GM21526 (cell line): ENCODE measurements at regions not wholly inside any gene's neighbourhood (a gene's known extent, or its start where the extent isn't known, plus 50 kb on each side); places are given as distances from the start of the nearest gene placed in this dataset.
"Not testable (repeated sequence)": the region's sequence is repeated elsewhere in the genome, so short reads cannot be mapped to it uniquely, and the experiment has no call there.

Experiments used
- ATAC-seq: cut with Tn5 transposase; IDR thresholded peaks from one replicate; pipeline ENCODE4 v1.9.1; 2021; ENCODE audit warnings: moderate library complexity; ENCODE audit not compliant: unreplicated experiment, low FRiP score

DNA sequence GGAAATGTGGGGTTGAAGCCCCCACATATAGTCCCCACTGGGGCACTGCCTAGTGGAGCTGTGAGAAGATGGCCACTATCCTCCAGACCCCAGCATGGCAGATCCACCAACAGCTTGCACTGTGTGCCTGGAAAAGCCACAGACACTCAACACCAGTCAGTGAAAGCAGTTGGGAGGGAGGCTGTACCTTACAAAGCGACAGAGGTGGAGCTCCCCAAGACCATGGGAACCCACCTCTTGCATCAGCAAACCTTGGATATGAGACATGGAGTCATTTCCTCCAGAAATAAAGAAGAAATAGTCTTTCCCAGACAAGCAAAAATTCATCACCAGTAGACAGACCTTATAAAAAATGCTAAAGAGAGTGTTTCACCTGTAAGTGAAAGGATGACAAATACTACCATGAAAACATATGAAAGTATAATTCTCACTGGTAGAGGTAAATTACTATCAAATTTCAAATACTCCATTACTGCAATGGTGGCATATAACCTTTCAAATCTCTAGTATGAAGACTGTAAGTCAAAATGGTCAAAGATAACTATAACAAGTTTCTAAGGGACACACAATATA, 152.6 kb upstream of the EPHA4 start:
- no peak for ATAC-seq

DNA sequence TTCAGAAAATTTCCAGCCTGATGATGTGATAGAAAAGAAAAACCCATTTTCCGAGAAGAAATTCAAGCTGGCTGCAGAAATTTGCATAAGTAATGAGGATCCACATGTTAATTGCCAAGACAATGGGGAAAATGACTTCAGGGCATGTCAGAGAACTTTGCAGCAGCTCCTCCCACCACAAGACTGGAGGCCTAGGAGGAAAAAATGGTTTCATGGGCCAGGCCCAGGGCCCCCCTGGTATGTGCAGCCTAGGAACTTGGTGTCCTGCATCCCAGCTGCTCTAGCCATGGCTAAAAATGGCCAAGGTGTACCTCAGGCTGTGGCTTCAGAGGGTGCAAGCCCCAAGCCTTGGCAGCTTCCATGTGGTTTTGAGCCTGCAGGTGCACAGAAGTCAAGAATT, 152.0 kb upstream of the EPHA4 start:
- ATAC-seq = not testable (repeated sequence)

DNA sequence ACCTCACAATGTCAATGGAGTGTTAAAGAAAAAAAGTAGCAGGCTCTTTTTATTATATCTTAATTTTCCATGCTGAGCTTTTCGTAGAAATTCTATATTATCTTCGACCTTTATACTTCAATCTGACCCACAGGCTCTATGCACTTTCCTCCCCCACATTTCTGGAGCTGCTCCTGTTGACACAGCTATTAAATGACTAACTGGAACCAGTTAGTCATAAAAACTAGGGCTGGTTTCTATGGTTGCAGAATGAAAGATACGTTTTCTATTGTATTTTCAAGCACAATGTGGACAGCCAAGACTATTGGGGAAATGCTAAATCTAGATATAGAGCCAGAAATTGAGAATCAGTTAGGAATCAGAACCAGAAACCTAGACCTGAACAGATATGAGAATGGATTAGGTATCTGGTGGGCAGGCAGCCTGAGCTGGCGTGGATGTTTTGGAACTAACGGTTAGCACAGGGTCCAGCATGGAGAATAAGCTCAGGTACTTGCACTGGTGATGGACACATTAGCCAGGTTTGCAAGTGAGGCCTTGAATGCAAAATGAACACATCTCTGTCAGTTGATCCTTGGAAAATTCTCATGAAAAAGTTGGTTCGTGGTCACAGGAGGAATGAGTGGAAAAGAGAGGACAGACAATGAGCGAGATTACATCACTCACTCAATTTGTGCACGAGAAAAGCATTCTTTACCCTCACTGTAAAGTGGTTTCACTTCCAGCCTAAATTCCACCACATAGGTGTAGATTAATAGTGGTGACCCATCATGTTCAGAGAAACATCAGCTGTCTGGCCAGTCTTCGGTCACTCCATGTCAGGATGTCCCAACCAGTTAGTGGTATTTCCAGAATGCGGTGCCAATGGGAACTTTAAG, 144.6 kb upstream of the EPHA4 start:
- no peak for ATAC-seq

DNA sequence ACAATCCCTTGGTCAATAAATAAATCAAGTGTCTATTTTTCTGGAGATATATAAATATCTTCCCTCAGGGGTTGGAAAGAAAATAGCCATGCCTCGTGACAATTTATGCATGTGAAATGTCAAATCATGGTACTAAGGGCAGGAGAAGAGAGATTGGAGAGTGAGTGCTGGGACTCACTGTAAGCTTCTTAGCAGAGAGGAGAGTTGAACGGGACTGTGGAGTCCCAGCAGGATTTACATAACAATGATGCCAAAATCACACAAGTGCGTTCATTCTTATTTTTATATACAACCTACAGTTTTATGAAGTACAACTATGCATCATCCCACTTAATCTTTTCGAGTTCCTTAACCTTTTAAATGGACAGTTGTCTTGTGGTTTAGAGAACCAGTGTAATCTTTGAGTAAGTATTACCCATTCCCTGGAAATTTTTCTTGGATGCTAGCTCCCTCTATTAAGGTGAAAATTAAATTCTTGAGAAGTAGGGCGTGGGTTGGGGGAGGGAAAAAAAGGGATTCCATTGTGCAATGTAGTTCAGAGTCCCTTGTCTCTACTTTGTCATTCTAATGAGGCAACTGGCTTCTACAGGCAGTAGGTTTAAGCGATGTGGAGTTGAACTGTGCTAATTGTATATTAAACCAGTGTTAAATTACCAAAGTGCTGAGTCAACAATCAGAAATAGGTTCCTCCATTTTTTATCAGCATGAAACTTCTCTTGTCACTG, 143.6 kb upstream of the EPHA4 start:
- no peak for ATAC-seq

DNA sequence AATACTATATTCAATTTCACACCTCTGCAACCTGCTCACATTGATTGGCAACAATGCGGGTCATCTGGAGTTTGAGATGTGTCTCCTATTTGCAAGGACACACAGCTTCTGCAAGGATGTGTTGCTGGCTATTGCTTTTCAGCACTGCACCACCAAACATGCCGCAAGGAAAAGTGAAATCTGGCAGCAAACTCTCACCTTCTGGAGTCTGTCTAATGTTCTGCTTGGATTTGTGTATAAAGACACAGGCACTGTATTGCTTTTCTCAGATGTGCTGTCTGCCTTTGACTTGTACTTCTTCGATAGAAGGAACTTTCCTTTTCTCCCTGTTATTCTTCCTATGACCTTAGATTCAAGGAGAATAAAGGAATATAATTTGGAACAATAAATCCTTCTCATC, 138.6 kb upstream of the EPHA4 start:
- ATAC-seq = no peak

DNA sequence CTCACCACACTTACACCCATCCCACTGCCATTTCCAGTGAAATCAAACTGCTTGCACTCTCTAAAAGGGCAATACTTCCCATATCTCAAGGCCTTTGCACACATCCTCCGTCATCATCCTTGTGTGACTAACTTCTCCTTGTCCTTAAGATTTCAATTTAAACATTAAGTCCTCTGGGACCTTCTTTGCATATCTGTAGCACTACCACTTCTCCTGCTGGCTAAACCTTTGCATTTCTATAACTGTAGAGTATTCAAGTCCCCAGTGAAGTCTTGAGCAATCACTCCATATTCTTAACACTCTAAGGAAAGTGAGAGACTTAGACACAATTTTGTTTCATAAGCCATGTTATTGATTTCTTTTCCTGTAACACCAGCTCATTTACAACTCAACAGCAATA, 136.8 kb upstream of the EPHA4 start:
- ATAC-seq = no peak

DNA sequence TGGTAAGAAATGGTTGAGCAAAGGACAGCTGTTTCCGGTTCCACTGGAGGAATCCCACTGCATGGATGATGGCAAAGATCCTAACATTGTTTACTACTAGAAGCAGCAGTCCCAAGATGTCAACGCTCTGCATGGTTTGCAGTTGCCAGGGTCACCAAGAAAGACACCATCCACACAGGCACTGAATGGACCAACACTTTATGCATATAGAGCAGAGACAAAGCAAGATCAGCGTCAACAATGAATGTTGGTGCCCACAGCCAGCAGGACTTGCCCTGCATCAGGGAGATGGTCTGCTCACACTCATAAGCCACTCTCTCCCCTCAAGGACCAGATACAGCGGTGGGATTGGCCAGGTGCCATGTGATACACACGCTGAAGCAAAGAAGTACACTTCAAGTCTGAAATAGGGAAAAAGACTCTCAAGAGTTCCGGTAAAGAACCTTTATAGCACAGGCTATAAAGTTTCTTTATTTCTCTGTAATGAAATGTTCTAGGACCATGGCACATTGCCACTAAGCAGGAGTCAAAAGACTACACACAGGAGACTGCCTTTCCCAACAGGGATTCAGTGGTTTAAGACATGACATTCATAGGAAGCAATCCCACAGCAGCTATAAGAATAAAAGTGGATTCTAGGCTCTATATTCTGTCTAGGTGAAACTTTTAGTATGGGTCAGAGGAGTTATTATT, 133.2 kb upstream of the EPHA4 start:
- ATAC-seq = no peak

DNA sequence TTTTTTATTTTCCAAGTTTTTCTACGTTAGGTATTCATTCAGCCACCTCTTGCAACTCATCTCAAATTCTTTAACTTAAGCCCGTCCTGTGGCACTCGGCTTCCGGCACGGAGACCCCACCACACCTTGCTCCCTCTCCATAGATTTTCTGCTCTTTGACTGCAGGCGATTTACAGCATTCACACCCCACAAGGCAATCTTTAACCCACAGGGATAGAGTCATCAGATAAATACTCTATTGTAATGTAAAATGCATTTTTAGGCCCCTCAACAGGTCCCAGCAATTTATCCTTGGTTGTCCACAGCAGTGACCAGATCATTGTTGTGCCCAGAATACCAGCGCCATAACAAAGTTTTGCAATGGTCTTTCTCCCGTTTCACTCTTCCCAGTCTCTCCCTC, 132.3 kb upstream of the EPHA4 start:
- no peak for ATAC-seq

DNA sequence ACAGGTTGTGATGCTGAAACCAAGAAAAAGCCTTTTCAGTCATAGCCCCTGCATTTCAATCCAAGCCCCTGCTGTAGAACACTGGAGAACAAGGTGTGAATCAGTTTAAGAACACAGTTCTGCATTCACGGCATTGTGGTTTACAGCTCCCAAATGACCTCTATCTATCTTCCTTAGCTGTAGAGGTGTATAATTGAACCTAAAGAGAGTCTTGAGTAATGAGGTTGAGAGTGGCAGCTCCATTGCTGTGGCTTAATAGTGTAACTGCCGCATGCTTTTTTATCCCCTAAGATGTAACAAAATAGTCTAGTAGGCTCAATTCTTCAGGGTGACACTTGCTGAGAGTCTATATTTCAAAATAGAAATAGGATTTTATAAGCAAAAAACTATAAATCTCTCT, 121.3 kb upstream of the EPHA4 start:
- no peak for ATAC-seq

DNA sequence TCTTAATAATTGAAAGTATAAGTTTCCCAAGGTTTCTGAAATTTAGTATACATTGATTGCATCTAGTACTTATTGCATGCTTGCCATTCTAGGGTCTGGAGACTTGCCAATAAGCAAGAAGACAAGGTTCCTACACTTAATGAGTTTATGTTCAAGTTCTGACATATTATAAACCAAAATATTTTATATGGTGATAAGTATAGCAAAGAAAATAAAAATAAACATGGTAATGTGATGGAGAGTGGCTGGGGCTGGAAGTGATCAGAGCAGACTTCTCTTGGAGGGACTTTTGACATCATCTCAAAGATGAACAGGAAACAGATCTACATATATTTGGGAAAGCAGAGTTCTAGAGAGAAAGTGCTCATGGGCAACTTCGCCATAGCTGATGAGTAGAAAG, 119.5 kb upstream of the EPHA4 start:
- no peak for ATAC-seq

DNA sequence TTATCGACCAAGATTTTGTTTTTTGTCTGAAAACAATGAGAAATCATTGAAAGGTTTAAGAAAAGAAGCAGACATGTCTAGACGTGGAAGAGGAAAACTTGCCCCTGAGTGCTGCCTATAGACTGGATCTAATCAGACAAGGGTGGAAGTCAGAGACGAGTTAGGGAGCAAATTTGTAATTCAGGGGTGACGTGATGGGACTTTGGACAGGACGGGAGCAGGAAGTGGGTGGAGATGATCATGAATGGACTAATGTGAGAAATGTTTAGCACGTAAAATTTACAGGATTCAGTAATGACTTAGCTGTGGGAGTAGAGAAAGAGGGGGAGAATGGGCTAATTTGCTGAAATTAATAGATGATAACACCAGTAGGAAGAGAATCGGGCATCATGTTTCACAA, 117.0 kb upstream of the EPHA4 start:
- ATAC-seq = no peak

DNA sequence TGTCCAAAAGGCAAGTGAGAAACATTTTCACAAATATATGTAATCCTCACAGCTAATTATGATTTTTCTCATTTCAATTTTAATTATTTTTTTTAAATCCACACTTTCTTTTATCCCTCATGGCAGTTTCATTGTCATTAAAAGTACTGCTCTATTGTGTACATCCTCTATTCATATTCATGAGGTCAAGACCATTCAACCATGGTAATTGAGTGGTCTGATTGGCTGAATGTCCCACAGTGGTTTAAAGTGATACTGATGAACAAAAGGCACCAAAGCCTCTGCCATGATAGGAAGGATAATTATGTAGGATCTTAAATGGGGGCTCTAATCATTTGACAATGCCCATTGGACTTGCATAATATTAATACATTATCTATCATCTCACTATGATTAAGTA, 108.4 kb upstream of the EPHA4 start:
- ATAC-seq = no peak

DNA sequence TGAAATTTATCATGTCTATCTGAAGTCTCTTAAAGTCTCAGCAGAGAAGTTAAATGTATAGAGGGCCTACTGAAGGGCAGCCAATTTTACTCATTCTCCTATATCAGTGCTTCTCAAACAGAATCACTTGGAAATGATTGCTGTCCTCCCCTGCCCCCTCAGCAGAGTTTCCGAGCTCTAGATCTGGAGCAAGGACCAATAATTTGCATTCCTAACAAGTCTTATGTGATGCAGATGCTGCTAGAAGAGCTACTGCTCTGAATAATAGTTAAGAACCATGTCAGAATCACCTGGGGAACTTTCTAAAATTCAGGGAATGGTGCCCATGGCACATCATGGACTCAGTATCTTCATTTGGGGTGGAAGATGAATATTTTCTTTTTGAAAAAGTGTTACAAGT, 105.6 kb upstream of the EPHA4 start:
- ATAC-seq = no peak

DNA sequence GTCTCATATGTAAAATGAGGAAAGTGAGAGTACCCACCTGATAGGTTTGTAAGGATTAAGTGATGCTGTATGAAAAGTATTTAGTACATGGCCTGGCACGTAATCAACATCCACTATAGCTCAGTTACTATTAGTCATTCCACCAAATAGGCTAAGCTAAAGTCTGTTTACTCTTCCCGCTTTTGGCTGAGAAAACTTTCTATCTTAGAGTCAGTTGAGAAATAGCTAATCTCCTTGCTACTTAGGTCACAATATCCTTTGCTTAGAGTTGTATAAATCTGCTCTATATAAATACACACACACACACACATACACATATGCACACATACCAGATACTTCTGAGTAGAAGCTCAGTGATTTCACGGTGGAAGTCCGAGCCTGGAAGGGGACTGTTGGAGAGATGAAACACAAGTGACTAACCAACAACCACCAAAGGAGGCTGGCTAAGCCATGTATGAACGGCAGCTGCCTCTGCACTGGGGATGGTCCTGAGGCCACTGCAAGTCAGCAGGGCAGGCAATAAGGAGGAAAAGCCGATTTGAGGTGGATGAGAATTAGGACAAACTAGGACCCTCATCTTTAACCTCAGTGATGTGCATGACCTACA, 104.6 kb upstream of the EPHA4 start:
- ATAC-seq = no peak

DNA sequence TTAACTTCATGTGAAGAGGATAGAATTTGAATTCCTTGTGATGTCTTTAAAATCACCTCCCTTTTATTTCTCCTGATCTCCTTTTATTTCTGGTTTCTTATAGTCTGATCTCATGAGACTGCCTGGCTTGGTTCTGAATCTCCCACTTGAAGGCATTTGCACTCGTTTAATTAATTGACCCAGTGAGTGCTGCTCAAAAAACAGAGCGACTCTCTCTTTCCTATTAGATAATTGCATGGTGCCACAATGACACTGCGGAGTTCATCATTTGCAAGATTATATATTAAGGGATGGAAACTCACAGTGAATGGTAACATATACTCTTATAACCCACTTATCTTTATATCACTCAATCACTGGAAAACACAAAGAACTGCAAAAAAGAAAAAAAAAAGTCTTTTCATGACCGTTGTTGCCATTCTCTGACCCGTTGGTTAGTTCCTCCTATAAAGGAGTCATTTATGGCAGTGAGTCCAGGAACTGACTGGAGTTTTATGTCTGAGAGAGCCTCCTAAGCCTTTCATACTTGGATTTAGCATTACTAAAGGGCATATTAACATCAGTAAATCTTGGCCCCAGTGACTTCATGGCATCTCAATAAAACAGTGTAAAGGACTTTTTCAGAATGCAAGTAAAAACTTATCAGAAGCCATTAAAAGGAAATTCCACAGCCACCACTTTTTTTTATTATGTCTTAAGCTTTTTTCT, 103.3 kb upstream of the EPHA4 start:
- no peak for ATAC-seq

DNA sequence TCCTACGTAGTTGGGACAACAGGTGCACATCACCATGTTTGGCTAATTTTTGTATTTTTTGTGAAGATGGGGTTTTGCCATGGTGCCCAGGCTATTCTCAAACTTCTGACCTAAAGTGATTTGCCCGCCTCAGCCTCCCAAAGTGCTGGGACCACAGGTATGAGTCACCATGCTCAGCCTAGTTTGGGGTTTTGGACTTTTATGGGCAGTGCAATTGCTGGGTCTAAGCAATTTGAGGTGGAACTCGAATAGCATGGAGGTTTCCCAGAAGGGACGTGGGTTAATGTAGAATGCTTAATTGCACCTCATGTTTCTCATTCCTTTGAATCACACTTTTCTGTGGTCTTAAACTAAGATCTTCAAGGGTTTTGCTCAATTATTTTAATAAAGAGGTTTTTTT, 102.3 kb upstream of the EPHA4 start:
- no peak for ATAC-seq

DNA sequence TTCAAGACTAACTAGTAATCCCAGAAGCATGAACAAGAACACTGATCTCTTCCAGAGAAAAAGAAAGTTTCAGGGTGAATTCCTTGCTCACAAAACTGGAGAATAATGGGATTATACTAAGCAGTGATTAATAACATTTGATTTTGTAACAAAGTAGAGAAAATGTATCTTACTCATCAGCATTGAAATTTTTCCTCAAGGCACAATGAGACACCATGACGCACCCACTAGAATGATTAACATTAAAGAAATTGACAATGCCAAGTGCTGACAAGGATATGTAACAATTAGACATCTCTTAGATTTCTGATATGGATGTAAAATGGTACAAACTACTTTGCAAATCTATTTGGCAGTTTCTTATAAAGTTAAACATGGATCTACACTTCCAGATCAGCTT, 101.1 kb upstream of the EPHA4 start:
- no peak for ATAC-seq

DNA sequence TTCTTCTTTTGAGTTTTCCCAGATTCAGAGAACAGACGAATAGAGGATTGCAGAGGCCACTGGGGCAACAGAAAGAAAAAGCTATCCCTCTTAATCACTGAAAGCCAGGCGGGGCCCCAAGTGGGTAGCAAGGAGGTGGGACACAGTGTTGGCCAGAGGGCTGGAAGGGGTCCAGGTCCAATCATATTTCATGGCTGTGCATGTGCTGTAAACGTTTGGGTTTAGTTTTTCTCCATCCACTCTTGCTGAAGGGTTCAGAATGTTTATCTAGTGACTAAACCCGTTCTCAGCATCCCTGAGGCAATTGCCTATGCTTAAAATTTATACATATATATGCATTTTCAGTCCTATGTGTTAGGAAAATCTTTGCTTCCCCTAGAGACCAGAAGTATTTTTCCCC, 99.4 kb upstream of the EPHA4 start:
- ATAC-seq = no peak

DNA sequence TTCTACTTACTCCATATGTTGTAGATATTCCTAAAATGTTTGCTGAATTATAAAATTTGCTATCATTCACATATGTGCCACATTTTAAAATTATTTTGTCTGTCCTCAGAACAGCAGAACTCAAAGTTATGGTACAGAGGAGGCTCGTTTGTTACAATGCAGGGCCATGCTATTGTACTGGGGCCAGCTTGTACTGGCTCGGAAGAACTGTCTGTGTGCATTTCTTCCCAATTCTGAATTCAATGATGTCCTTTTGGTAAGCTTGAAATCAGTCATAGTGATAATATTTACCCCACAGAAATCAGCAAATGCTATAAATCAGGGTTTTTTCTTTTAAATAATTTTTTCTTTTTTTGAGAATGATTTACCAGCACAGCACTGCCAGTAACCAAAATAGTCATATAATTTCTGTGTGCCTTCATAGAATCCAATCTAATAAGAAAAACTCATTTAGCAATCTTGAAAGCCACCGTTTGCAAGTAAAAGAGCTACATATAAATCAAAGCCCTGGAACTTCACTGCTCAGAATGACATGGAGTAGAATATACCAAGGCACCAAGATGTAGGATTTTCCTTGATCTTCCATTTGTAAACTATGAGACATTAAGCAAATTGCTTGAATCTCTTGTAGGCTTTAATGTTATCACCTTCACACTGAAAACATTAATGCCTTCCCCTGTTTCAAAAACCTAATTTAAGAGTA, 90.7 kb upstream of the EPHA4 start:
- ATAC-seq = no peak

DNA sequence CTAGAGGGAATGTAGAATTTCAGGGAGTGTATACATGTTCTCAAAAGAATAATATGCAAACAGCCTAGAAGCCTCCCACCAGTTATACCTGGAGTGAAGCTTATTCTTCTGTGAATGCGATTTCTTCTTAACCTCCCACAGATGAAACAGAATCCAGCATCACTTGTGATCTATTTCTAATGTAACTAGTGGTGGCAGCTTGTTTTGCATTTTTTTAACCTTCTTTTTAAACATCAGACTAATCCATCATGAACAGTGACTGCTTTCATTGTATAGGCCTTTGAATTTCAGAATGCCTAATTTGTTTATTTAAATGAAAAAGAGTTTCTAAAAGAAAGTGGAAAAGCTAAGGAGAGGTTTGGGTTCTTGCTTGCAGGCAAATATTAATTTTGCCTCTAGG, 85.7 kb upstream of the EPHA4 start:
- ATAC-seq = no peak
